ENCODE measurements at regions not wholly inside any gene's neighbourhood (a gene's known extent, or its start where the extent isn't known, plus 50 kb on each side); places are given as distances from the start of the nearest gene placed in this dataset.

GRCh38 chr15:79230766-79231165 is 51.8 kb upstream of the ANKRD34C start:
- no peak for DNase-seq
- no peaks in the 10 kb centered on the region for H3K27me3 ChIP-seq (ENCODE audit: insufficient read depth)
- H2AFZ ChIP-seq (ENCODE audit: low read depth): no peak overlapping the region
- H3K27ac ChIP-seq (ENCODE audit: low read depth in 2 of 2, low read length in 1 of 2): no peak overlapping the region
- H3K36me3 ChIP-seq (replicated peaks in 1 of 2; ENCODE audit: control insufficient read depth in 1 of 2, insufficient read depth in 2 of 2, low read length in 1 of 2): no peaks in the 10 kb centered on the region
- ChIA-PET CTCF (no interaction called here), POLR2A (no interaction called here)
- H3K79me2 ChIP-seq (ENCODE audit: insufficient read depth): no peaks in the 10 kb centered on the region
- no peaks in the 10 kb centered on the region for H3F3A ChIP-seq (replicated peaks; ENCODE audit: insufficient read depth)
- no peak overlapping the region for H3K9ac ChIP-seq
- no peak overlapping the region for H3K4me2 ChIP-seq
- H3K9me2 ChIP-seq: no peaks in the 10 kb centered on the region
- H3K4me1 ChIP-seq (ENCODE audit: control insufficient read depth in 1 of 2, insufficient read depth in 2 of 2, low read depth in 1 of 2, low read length in 1 of 2): no peaks in the 10 kb centered on the region
- TF ChIP-seq FOSL2 (IDR thresholded peaks at IDR 0.05; ENCODE audit: borderline replicate concordance, low read depth): no peak
- no peak for TF ChIP-seq EZH2phosphoT487 (IDR thresholded peaks at IDR 0.05; ENCODE audit: borderline replicate concordance, low read depth)
- TF ChIP-seq GATA2 (CRISPR knock-in tag; IDR thresholded peaks at IDR 0.05): no peak
- TF ChIP-seq RXRA (IDR thresholded peaks at IDR 0.05; ENCODE audit: borderline replicate concordance, low read depth): no peak
- no peak for TF ChIP-seq USF1 (IDR thresholded peaks at IDR 0.05; ENCODE audit: borderline replicate concordance, low read depth)
- no peak for TF ChIP-seq ELF1 (IDR thresholded peaks at IDR 0.05)
- TF ChIP-seq IRF3 (IDR thresholded peaks at IDR 0.05; ENCODE audit: low read depth, low read length): no peak
- TF ChIP-seq MAX (IDR thresholded peaks at IDR 0.05; ENCODE audit: low read depth): no peak
- TF ChIP-seq TEAD4 (IDR thresholded peaks at IDR 0.05; ENCODE audit: borderline replicate concordance, insufficient read depth): no peak
- TF ChIP-seq FOXM1 (IDR thresholded peaks at IDR 0.05; ENCODE audit: low read depth): no peak
- TF ChIP-seq POLR2AphosphoS5 (IDR thresholded peaks at IDR 0.05; ENCODE audit: low read depth, low read length): no peak
- no peak for TF ChIP-seq RAD21 (IDR thresholded peaks at IDR 0.05; ENCODE audit: low read length)
- no peak for TF ChIP-seq MEF2A (IDR thresholded peaks at IDR 0.05; ENCODE audit: borderline replicate concordance, low read depth)
- no peak for TF ChIP-seq REST (IDR thresholded peaks at IDR 0.05; ENCODE audit: low read depth, low read length)
- no peak for TF ChIP-seq CTCF (IDR thresholded peaks at IDR 0.05)
- no peak for TF ChIP-seq ZBTB33 (IDR thresholded peaks at IDR 0.05; ENCODE audit: borderline replicate concordance, low read depth)
- no peak for TF ChIP-seq YY1 (IDR thresholded peaks at IDR 0.05; ENCODE audit: low read depth)
- TF ChIP-seq JUND (IDR thresholded peaks at IDR 0.05): no peak
- no peak for TF ChIP-seq USF2 (IDR thresholded peaks at IDR 0.05; ENCODE audit: borderline replicate concordance, low read depth, low read length)
- H4K20me1 ChIP-seq (ENCODE audit: insufficient read depth): no peaks in the 10 kb centered on the region
- no peak overlapping the region for H3K4me3 ChIP-seq (ENCODE audit: low read depth in 2 of 2, low read length in 1 of 2)
- no peaks in the 10 kb centered on the region for H3K9me3 ChIP-seq
- WGBS (ENCODE audit: low lambda C conversion rate): 25% methylated on average over 5 of the region's 5 CpGs
